HEK293 (cell line): ENCODE measurements at regions not wholly inside any gene's neighbourhood (a gene's known extent, or its start where the extent isn't known, plus 50 kb on each side); places are given as distances from the start of the nearest gene placed in this dataset.

Experiments used
- CTCF ChIP-seq: fragments of 450-650 bp; formaldehyde crosslinking; IDR thresholded peaks from 2 replicates; pipeline ENCODE4 v1.5.1; 2016; ENCODE audit warnings: missing biosample characterization, missing genetic modification characterization
- HOXA7 ChIP-seq: sonication (generic); formaldehyde crosslinking; IDR thresholded peaks from 2 replicates; pipeline ENCODE4 v1.8.1; 2022; ENCODE audit warnings: missing genetic modification reagents, borderline replicate concordance

GRCh38 chr1:59098655-59099054, 198.2 kb upstream of the FGGY start:
- TF ChIP-seq HOXA7 (CRISPR knock-in tag): no peak
- TF ChIP-seq CTCF (tag by site-specific recombination): no peak
